A673 (cell line): ENCODE measurements at regions not wholly inside any gene's neighbourhood (a gene's known extent, or its start where the extent isn't known, plus 50 kb on each side); places are given as distances from the start of the nearest gene placed in this dataset.

ENCODE experiments used
- CTCF ChIP-seq: fragments of 300-800, 200-600 bp; sonication (generic); conservative IDR thresholded peaks from 2 replicates; pipeline ENCODE4 v1.5.1; 2017; ENCODE audit warnings: low read depth, mild to moderate bottlenecking, antibody characterized with exemption, low read length, moderate library complexity, mixed read lengths
- EZH2 ChIP-seq: fragments of 200-600 bp; sonication (generic); IDR thresholded peaks from 2 replicates; pipeline ENCODE4 v1.6.1; 2017; ENCODE audit warnings: borderline replicate concordance, low read depth, mild to moderate bottlenecking, mixed read lengths, antibody characterized with exemption, low read length; ENCODE audit not compliant: poor library complexity, severe bottlenecking

GRCh38 chr9:71614409-71615010 lies 153.8 kb downstream of the CEMIP2 start:
- TF ChIP-seq CTCF = no peak
- no peak for TF ChIP-seq EZH2
